Heart right ventricle (tissue), 16 donors: ENCODE measurements at regions not wholly inside any gene's neighbourhood (a gene's known extent, or its start where the extent isn't known, plus 50 kb on each side); places are given as distances from the start of the nearest gene placed in this dataset.
A peak's percentile ranks its signal among the peaks of the same experiment; 100 is the strongest.

Experiments used
- ATAC-seq, 8 donors: fragments of 200-7000 bp; cut with Tn5 transposase; one replicate each; pipeline ENCODE4 v1.9.1; 2020; ENCODE audit warnings: mild to moderate bottlenecking in 8 of 8, moderate library complexity in 8 of 8, moderate number of reproducible peaks in 1 of 8
- DNase-seq, 2 donors: peaks; one replicate each; pipeline ENCODE4 v3.0.0-alpha.2; 2020
- H3K27ac ChIP-seq, 10 donors: fragments of 200-600 bp; sonication (generic) in 2 of 10; one replicate each; pipeline versions ENCODE4 v1.5.0 to v1.8.0; 2020 to 2022; ENCODE audit warnings: mild to moderate bottlenecking in 3 of 10
- H3K27me3 ChIP-seq, 7 donors: fragments of 200-600 bp; one replicate each; pipeline ENCODE4 v1.8.0; 2021 to 2022; ENCODE audit warnings: mild to moderate bottlenecking in 2 of 7
- H3K36me3 ChIP-seq, 9 donors: fragments of 200-600 bp; sonication (generic) in 1 of 9; one replicate each; pipeline versions ENCODE4 v1.5.0 to v1.8.0; 2020 to 2022; ENCODE audit warnings: mild to moderate bottlenecking in 2 of 9
- H3K4me1 ChIP-seq, 9 donors: fragments of 200-600 bp; sonication (generic) in 1 of 9; one replicate each; pipeline versions ENCODE4 v1.5.0 to v1.8.0; 2020 to 2022; ENCODE audit warnings: mild to moderate bottlenecking in 4 of 9
- H3K4me3 ChIP-seq, 10 donors: fragments of 200-600 bp; sonication (generic) in 2 of 10; one replicate each; pipeline versions ENCODE4 v1.5.0 to v1.8.0; 2020 to 2022; ENCODE audit warnings: mild to moderate bottlenecking in 7 of 10, moderate library complexity in 2 of 10
- H3K9me3 ChIP-seq, 11 donors: fragments of 200-600 bp in 10 of 11; sonication (generic) in 2 of 11; one replicate each; pipeline versions ENCODE4 v1.5.0 to v1.8.0; 2013 to 2022; ENCODE audit warnings: mild to moderate bottlenecking in 2 of 11, control low read depth in 1 of 11, moderate library complexity in 1 of 11
- CTCF ChIP-seq, 9 donors: fragments of 200-600 bp; sonication (generic) in 2 of 9; IDR thresholded peaks; one replicate each; pipeline versions ENCODE4 v1.5.0 to v1.8.0; 2021 to 2022; ENCODE audit warnings: antibody characterized with exemption in 9 of 9, mild to moderate bottlenecking in 5 of 9, moderate library complexity in 1 of 9
- WGBS, 2 donors: extraction: QIAGEN DNeasy Blood & Tissue Kit; methylation state at CpG; one replicate each; pipeline ENCODE4 v1.1.7; 2013; ENCODE audit warnings: inconsistent platforms in 1 of 2; 5-methylcytosine and 5-hydroxymethylcytosine counted together
- intact Hi-C, 10 donors: fragments of 100-400 bp; cut with DNase I; formaldehyde crosslinking; loops; one replicate each; pipeline versions ENCODE4 v1.11.1 to v1.14.2; 2022
- donor health status: Arrhythmogenic right ventricular cardiomyopathy.
- donor health status: ischemic (EF 13 %, LVEDD 7.1; RV severe dilation, severe dysfunction).
- donor health status: healthy with polysubstance abuse.
- donor health status: DM: no; HTN: yes; CAD: no.
- donor health status: DM: no; HTN: no; CAD: no.
- donor health status: ischemic (EF 25% LVEDD 6.9; RV normal size, moderate dysfunction).
- donor health status: ischemic (EF 25% LVEDD 5.7; RV mildly dilated, moderate dysfunction).
- donor health status: healthy.
- donor health status: DM: yes; HTN: yes; CAD: no.
- donor health status: Ischemic cardiomyopathy.
- donor health status: ischemic (EF 35%, LVEDD 5.7; RV mildly dilated, moderate dysfunction).
- donor health status: nonischemic (EF 11% LVEDD 7.7; RV severe dilation, severe dysfunction).
- donor health status: DM: yes; HTN: yes; CAD: no.
- donor health status: PGD.
- donor health status: ischemic (EF 29% LVEDD 5.4; RV normal size, mild dysfunction).
- donor health status: nonischemic (EF 23%, LVEDD 6.1; RV moderate dilation, normal function).

GRCh38 chr7:130908345-130909160 is 174.5 kb upstream of the KLF14 start:
- H3K9me3 ChIP-seq: no peaks in the 10 kb centered on the region
- intact Hi-C loops: no loop called here
- H3K36me3 ChIP-seq: peaks cover 0 to 24% (median 0%) of the 10 kb centered on the region in 9 donors
- 96 to 97% methylated on average over 11 of the region's 11 CpGs for WGBS, 2 donors
- ATAC-seq: no peak
- H3K4me1 ChIP-seq: peaks cover 9 to 73% (median 46%) of the 10 kb centered on the region in 9 donors
- TF ChIP-seq CTCF (IDR thresholded peaks at IDR 0.05): no peak
- no peak overlapping the region for H3K27ac ChIP-seq
- no peaks in the 10 kb centered on the region for H3K27me3 ChIP-seq
- H3K4me3 ChIP-seq: no peak overlapping the region
- no peak for DNase-seq

GRCh38 chr7:130909161-130909836 is 175.3 kb upstream of the KLF14 start:
- H3K4me3 ChIP-seq: no peak overlapping the region
- intact Hi-C loops: no loop called here
- peaks cover 8 to 73% (median 45%) of the 10 kb centered on the region in 9 donors for H3K4me1 ChIP-seq
- DNase-seq (no peak), ATAC-seq (no peak)
- peaks cover 0 to 24% (median 0%) of the 10 kb centered on the region in 9 donors for H3K36me3 ChIP-seq
- no peaks in the 10 kb centered on the region for H3K9me3 ChIP-seq
- 94 to 95% methylated on average over 14 of the region's 14 CpGs for WGBS, 2 donors
- no peak for TF ChIP-seq CTCF (IDR thresholded peaks at IDR 0.05)
- H3K27me3 ChIP-seq: no peaks in the 10 kb centered on the region
- peak overlapping the region in 2 of 10 donors; percentile 43 to 89 for H3K27ac ChIP-seq

GRCh38 chr7:130909881-130910672 is 176.1 kb upstream of the KLF14 start:
- WGBS, 2 donors: 83 to 87% methylated on average over 9 of the region's 9 CpGs
- H3K27ac ChIP-seq: peak overlapping the region in 2 of 10 donors; percentile 43 to 89
- no peaks in the 10 kb centered on the region for H3K9me3 ChIP-seq
- intact Hi-C loops: loop anchor here in 2 of 10 donors (5.0 kb wide), 2 partner anchors 47 to 97 kb away; no protein-coding TSS in a partner anchor
- H3K4me3 ChIP-seq: peak overlapping the region in 1 of 10 donors; percentile 53
- H3K36me3 ChIP-seq: peaks cover 0 to 18% (median 0%) of the 10 kb centered on the region in 9 donors
- no peak for DNase-seq
- peaks cover 12 to 73% (median 45%) of the 10 kb centered on the region in 9 donors for H3K4me1 ChIP-seq
- no peak for TF ChIP-seq CTCF (IDR thresholded peaks at IDR 0.05)
- ATAC-seq: no peak
- H3K27me3 ChIP-seq: no peaks in the 10 kb centered on the region
